ENCODE measurements at regions not wholly inside any gene's neighbourhood (a gene's known extent, or its start where the extent isn't known, plus 50 kb on each side); places are given as distances from the start of the nearest gene placed in this dataset.

- peak; percentile 33 for DNase-seq (ENCODE audit: low spot score)
- 4% methylated on average over 4 of the region's 4 CpGs for WGBS (ENCODE audit: low lambda C conversion rate)
- CTCF ChIA-PET (ENCODE audit: low intra/inter-chr PET ratio, low total read pairs), result no interaction called here
- FAIRE-seq, result peak; percentile 68
- H3K4me1 ChIP-seq (ENCODE audit: insufficient read depth, low read length), result peaks cover 8% of the 10 kb centered on the region
- H3K27ac ChIP-seq (ENCODE audit: extremely low read length, insufficient read depth, low read length), result no peak overlapping the region
- no peaks in the 10 kb centered on the region for H3K9me3 ChIP-seq (ENCODE audit: low read length)
- intact Hi-C loops (cut with micrococcal nuclease; ENCODE audit: unreplicated experiment), result no loop called here
- H3K27me3 ChIP-seq (ENCODE audit: control insufficient read depth in 1 of 2, insufficient read depth in 2 of 2, low read length in 2 of 2), result no peaks in the 10 kb centered on the region
- no peak overlapping the region for H3K4me3 ChIP-seq (replicated peaks in 1 of 3; ENCODE audit: insufficient read depth in 1 of 3, low read depth in 2 of 3, low read length in 3 of 3)
- no peaks in the 10 kb centered on the region for H3K36me3 ChIP-seq (replicated peaks in 1 of 2; ENCODE audit: control insufficient read depth in 1 of 2, insufficient read depth in 2 of 2, low read length in 2 of 2)
- ATAC-seq, result peak; percentile 85
- POLR2A ChIA-PET, result no interaction called here
- H3K79me2 ChIP-seq (ENCODE audit: insufficient read depth, low read length), result no peaks in the 10 kb centered on the region
- H3K4me2 ChIP-seq (ENCODE audit: low read depth, low read length), result no peak overlapping the region
- no peak overlapping the region for H2AFZ ChIP-seq (ENCODE audit: low read length)
- TF ChIP-seq ZMYM3 (CRISPR knock-in tag; IDR thresholded peaks at IDR 0.05) (no peak), ZNF33B (CRISPR knock-in tag; IDR thresholded peaks at IDR 0.05) (no peak), HNRNPL (IDR thresholded peaks at IDR 0.05; ENCODE audit: low read depth, low read length) (no peak), BCLAF1 (IDR thresholded peaks at IDR 0.05) (no peak), ZNF256 (CRISPR knock-in tag; conservative IDR thresholded peaks at IDR 0.05) (no peak), HNF4A (CRISPR knock-in tag; IDR thresholded peaks at IDR 0.05) (peak; percentile 64), STAT5B (CRISPR knock-in tag; IDR thresholded peaks at IDR 0.05) (no peak), SKI (IDR thresholded peaks at IDR 0.05; ENCODE audit: partially characterized antibody) (no peak), ZNF235 (CRISPR knock-in tag; IDR thresholded peaks at IDR 0.05; ENCODE audit: borderline replicate concordance) (no peak), ZNF549 (CRISPR knock-in tag; IDR thresholded peaks at IDR 0.05) (peak; percentile 77; the same call in 1 of the 2 replicates), ZNF644 (CRISPR knock-in tag; IDR thresholded peaks at IDR 0.05; ENCODE audit: low read depth) (0 out of 2 replicates have a peak, but pooled peaks have one; percentile 16), ZNF12 (CRISPR knock-in tag; IDR thresholded peaks at IDR 0.05) (peak; percentile 93), SCMH1 (CRISPR knock-in tag; IDR thresholded peaks at IDR 0.05; ENCODE audit: borderline replicate concordance) (no peak), GPN1 (CRISPR knock-in tag; IDR thresholded peaks at IDR 0.05; ENCODE audit: borderline replicate concordance) (no peak), THRA (CRISPR knock-in tag; IDR thresholded peaks at IDR 0.05; ENCODE audit: borderline replicate concordance) (peak; percentile 85; the same call in 1 of the 2 replicates), TIGD3 (CRISPR knock-in tag; IDR thresholded peaks at IDR 0.05; ENCODE audit: borderline replicate concordance) (no peak)
- in situ Hi-C loops (cut with HindIII; ENCODE audit: extremely low pct_ligation_motif_present, low pct_unique_long_range_greater_than_20kb), result no loop called here
- BruUV-seq (replicated peaks), result no TSS peak
- no peaks in the 10 kb centered on the region for H4K20me1 ChIP-seq (ENCODE audit: insufficient read depth, low read length)
- no peak overlapping the region for H3K9ac ChIP-seq (ENCODE audit: insufficient read depth, low read depth, low read length)
Measured at GRCh38 chr1:166698771-166699170, 140.5 kb upstream of the POGK start.

Measured in HepG2 (cell line).